Activated gamma-delta T cell (primary cell): ENCODE measurements at regions not wholly inside any gene's neighbourhood (a gene's known extent, or its start where the extent isn't known, plus 50 kb on each side); places are given as distances from the start of the nearest gene placed in this dataset.

ENCODE experiments used
- DNase-seq: peaks from one replicate; lab custom pipeline; 2025; lab: John Stamatoyannopoulos, UW

- no peak for DNase-seq
Observed at GRCh38 chr2:5955921-5956320, 263.7 kb downstream of the SOX11 start.

- no peak for DNase-seq
Observed at GRCh38 chr2:5959836-5960820, 267.9 kb downstream of the SOX11 start.

GRCh38 chr2:5967506-5967905, 275.3 kb downstream of the SOX11 start:
- no peak for DNase-seq

- DNase-seq = no peak
Observed at GRCh38 chr2:5969303-5969702, 277.1 kb downstream of the SOX11 start.

GRCh38 chr2:5970347-5970746, 278.2 kb downstream of the SOX11 start:
- no peak for DNase-seq

GRCh38 chr2:5974477-5974876, 282.3 kb downstream of the SOX11 start:
- no peak for DNase-seq

GRCh38 chr2:5975401-5975800, 283.2 kb downstream of the SOX11 start:
- no peak for DNase-seq

- no peak for DNase-seq
Observed at GRCh38 chr2:5976531-5977065, 284.4 kb downstream of the SOX11 start.

GRCh38 chr2:5977477-5977876, 285.3 kb downstream of the SOX11 start:
- no peak for DNase-seq

GRCh38 chr2:5978131-5978751, 286.1 kb downstream of the SOX11 start:
- no peak for DNase-seq

GRCh38 chr2:5980450-5981190, 288.4 kb downstream of the SOX11 start:
- no peak for DNase-seq

- no peak for DNase-seq
Observed at GRCh38 chr2:5982193-5982902, 290.2 kb downstream of the SOX11 start.

GRCh38 chr2:5982903-5983265, 290.7 kb downstream of the SOX11 start:
- DNase-seq = no peak

GRCh38 chr2:5983511-5984272, 291.5 kb downstream of the SOX11 start:
- no peak for DNase-seq

GRCh38 chr2:5984273-5984655, 292.1 kb downstream of the SOX11 start:
- DNase-seq = no peak

GRCh38 chr2:5984946-5985345, 292.8 kb downstream of the SOX11 start:
- DNase-seq = no peak

- no peak for DNase-seq
Observed at GRCh38 chr2:5985536-5986385, 293.6 kb downstream of the SOX11 start.

- DNase-seq = no peak
Observed at GRCh38 chr2:5986801-5987787, 294.9 kb downstream of the SOX11 start.

GRCh38 chr2:5988120-5988519, 295.9 kb downstream of the SOX11 start:
- no peak for DNase-seq
